Left colon (tissue), 2 donors: ENCODE measurements at regions not wholly inside any gene's neighbourhood (a gene's known extent, or its start where the extent isn't known, plus 50 kb on each side); places are given as distances from the start of the nearest gene placed in this dataset.

Experiments
- ATAC-seq: fragments of 200-7000 bp; cut with Tn5 transposase; one replicate; pipeline ENCODE4 v1.9.1; 2020; ENCODE audit warnings: mild to moderate bottlenecking, moderate library complexity
- DNase-seq, 2 donors: peaks; one replicate each; pipeline ENCODE4 v3.0.0-alpha.2; 2020
- intact Hi-C, 2 donors: fragments of 100-400 bp; cut with DNase I in 1 of 2; cut with micrococcal nuclease in 1 of 2; formaldehyde crosslinking; loops; one replicate each; pipeline versions ENCODE4 v1.11.2 to v1.14.0; 2022; cut with DNase I, micrococcal nuclease
- microRNA-seq, 2 donors: library from miRNA; unstranded; fragments of <30 nt; microRNA quantifications; one replicate each; pipeline versions ENCODE4 v1.1.0 to v1.2.0, GENCODE V29; 2020
- donor health status: DM: no; HTN: no; CAD: no.
- donor health status: DM: yes; HTN: yes; CAD: no.

DNA sequence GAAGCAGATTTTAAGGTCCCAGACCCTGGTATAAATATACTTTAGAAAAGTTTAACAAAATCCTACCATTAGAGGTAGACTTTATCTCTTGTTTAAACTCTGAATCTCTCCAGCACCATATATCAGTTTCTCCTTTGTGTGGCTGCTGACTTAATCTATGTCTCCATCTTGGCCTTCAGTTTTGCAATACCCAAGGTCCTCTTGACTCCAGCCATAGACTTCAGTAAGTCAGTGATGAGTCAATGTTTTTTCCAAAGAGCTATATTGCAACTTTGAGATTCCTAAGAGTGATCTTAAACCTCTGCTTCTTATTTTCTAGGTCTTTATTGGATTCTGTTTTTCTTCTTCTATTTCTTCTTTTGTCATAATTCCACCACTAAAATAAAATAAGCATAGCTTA lies 50.8 kb upstream of the ADGRL3 start:
- DNase-seq (no peak), ATAC-seq (no peak)
- intact Hi-C loops: no loop called here

Small RNAs in the stretch of these regions (microRNA-seq; reads per million reads assigned to microRNA genes)
- 0 reads per million in 2 donors for gene MIR548AG1
